ENCODE measurements at regions not wholly inside any gene's neighbourhood (a gene's known extent, or its start where the extent isn't known, plus 50 kb on each side); places are given as distances from the start of the nearest gene placed in this dataset.

DNA sequence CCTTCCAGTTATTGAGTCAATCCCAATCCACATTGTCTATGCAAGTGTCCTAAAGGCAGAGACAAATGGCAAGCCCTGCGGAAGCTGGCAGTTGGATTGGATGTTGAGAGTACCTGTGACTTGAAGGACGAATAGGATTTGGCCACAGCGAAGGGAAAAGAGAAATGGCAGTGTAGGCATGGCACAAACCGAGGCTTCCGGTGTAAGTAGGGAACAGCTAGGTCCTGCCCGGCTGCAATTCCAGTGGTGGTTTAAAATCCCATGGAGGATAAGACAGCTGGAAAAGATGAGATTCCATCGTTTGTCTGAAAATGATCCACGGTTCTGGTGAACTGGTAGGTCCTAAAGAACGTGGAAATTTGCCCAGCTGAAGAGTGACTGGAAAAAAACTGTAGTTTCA is 296.2 kb downstream of the TCERG1L start:
- TF ChIP-seq, protein P1, sequence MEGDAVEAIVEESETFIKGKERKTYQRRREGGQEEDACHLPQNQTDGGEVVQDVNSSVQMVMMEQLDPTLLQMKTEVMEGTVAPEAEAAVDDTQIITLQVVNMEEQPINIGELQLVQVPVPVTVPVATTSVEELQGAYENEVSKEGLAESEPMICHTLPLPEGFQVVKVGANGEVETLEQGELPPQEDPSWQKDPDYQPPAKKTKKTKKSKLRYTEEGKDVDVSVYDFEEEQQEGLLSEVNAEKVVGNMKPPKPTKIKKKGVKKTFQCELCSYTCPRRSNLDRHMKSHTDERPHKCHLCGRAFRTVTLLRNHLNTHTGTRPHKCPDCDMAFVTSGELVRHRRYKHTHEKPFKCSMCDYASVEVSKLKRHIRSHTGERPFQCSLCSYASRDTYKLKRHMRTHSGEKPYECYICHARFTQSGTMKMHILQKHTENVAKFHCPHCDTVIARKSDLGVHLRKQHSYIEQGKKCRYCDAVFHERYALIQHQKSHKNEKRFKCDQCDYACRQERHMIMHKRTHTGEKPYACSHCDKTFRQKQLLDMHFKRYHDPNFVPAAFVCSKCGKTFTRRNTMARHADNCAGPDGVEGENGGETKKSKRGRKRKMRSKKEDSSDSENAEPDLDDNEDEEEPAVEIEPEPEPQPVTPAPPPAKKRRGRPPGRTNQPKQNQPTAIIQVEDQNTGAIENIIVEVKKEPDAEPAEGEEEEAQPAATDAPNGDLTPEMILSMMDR (conservative IDR thresholded peaks at IDR 0.05; ENCODE audit: low read length): no peak
- TF ChIP-seq EZH2phosphoT487 (IDR thresholded peaks at IDR 0.05; ENCODE audit: borderline replicate concordance, low read depth, low read length): no peak
